Stimulated activated naive CD8-positive, alpha-beta T cell treated with anti-CD3 and anti-CD28 coated beads, Interleukin-15, amount 100 ng/mL, for 72 hours (primary cell): ENCODE measurements at regions not wholly inside any gene's neighbourhood (a gene's known extent, or its start where the extent isn't known, plus 50 kb on each side); places are given as distances from the start of the nearest gene placed in this dataset.
"Not testable (repeated sequence)": the region's sequence is repeated elsewhere in the genome, so short reads cannot be mapped to it uniquely, and the experiment has no call there.

Source experiments
- ATAC-seq: fragments of 150-1000 bp; cut with Tn5 transposase; 2 replicates; pipeline ENCODE4 v1.10.0; 2021; ENCODE audit warnings: mild to moderate bottlenecking, moderate library complexity
- DNase-seq, 2 donors: peaks; one replicate each; pipeline ENCODE4 v3.0.0; 2021 to 2022
- H3K27ac Mint-ChIP-seq, 2 donors: one replicate each; pipeline ENCODE4 v1.8.0; 2022; ENCODE audit warnings: mild to moderate bottlenecking in 2 of 2, mixed read lengths in 2 of 2, moderate library complexity in 2 of 2
- H3K27me3 Mint-ChIP-seq: one replicate; pipeline ENCODE4 v1.8.0; 2022; ENCODE audit warnings: mixed read lengths
- H3K4me1 Mint-ChIP-seq: one replicate; pipeline ENCODE4 v1.8.0; 2022; ENCODE audit warnings: mild to moderate bottlenecking, mixed read lengths
- H3K4me3 Mint-ChIP-seq, 2 donors: one replicate each; pipeline ENCODE4 v1.8.0; 2022; ENCODE audit warnings: mild to moderate bottlenecking in 2 of 2, mixed read lengths in 2 of 2, moderate library complexity in 1 of 2
- H3K9me3 Mint-ChIP-seq, 2 donors: one replicate each; pipeline ENCODE4 v1.8.0; 2022; ENCODE audit warnings: mixed read lengths in 2 of 2

- ATAC-seq (no peak), DNase-seq (no peak)
- Mint-ChIP-seq H3K27ac (no peak overlapping the region), H3K4me3 (no peak overlapping the region), H3K27me3 (no peaks in the 10 kb centered on the region), H3K4me1 (no peaks in the 10 kb centered on the region), H3K9me3 (no peaks in the 10 kb centered on the region)
Measured at GRCh38 chr18:1014951-1015624, 110.4 kb downstream of the ADCYAP1 start.

GRCh38 chr18:1015777-1016176, 111.1 kb downstream of the ADCYAP1 start:
- Mint-ChIP-seq H3K9me3 (no peaks in the 10 kb centered on the region), H3K4me1 (no peaks in the 10 kb centered on the region), H3K27me3 (no peaks in the 10 kb centered on the region), H3K27ac (no peak overlapping the region), H3K4me3 (no peak overlapping the region)
- DNase-seq (no peak), ATAC-seq (no peak)

GRCh38 chr18:1017227-1018058, 112.8 kb downstream of the ADCYAP1 start:
- Mint-ChIP-seq H3K9me3 (no peaks in the 10 kb centered on the region), H3K27ac (no peak overlapping the region), H3K4me1 (no peaks in the 10 kb centered on the region), H3K27me3 (no peaks in the 10 kb centered on the region), H3K4me3 (no peak overlapping the region)
- ATAC-seq (no peak), DNase-seq (no peak)

- ATAC-seq (no peak), DNase-seq (no peak)
Measured at GRCh38 chr18:1018181-1018681, 113.6 kb downstream of the ADCYAP1 start.

GRCh38 chr18:1019191-1019590, 114.5 kb downstream of the ADCYAP1 start:
- H3K4me1 Mint-ChIP-seq = no peaks in the 10 kb centered on the region

More at GRCh38 chr18:1018181-1018681, 113.6 kb downstream of the ADCYAP1 start:
- Mint-ChIP-seq H3K4me3 (no peak overlapping the region), H3K4me1 (no peaks in the 10 kb centered on the region), H3K27me3 (no peaks in the 10 kb centered on the region), H3K27ac (no peak overlapping the region), H3K9me3 (no peaks in the 10 kb centered on the region)

GRCh38 chr18:1020731-1021344, 116.2 kb downstream of the ADCYAP1 start:
- Mint-ChIP-seq H3K27ac (no peak overlapping the region), H3K4me1 (no peaks in the 10 kb centered on the region), H3K9me3 (no peaks in the 10 kb centered on the region), H3K4me3 (no peak overlapping the region), H3K27me3 (no peaks in the 10 kb centered on the region)
- DNase-seq (no peak), ATAC-seq (no peak)

More at GRCh38 chr18:1019191-1019590, 114.5 kb downstream of the ADCYAP1 start:
- no peak for ATAC-seq
- H3K27me3 Mint-ChIP-seq = no peaks in the 10 kb centered on the region
- no peak overlapping the region for H3K27ac Mint-ChIP-seq
- H3K9me3 Mint-ChIP-seq = no peaks in the 10 kb centered on the region
- no peak for DNase-seq
- no peak overlapping the region for H3K4me3 Mint-ChIP-seq

- Mint-ChIP-seq H3K4me3 (no peak overlapping the region), H3K9me3 (peaks cover 13 to 17% of the 10 kb centered on the region in 2 donors), H3K27ac (no peak overlapping the region), H3K27me3 (no peaks in the 10 kb centered on the region), H3K4me1 (no peaks in the 10 kb centered on the region)
- DNase-seq = no peak
- no peak for ATAC-seq
Measured at GRCh38 chr18:1026930-1027329, 122.3 kb downstream of the ADCYAP1 start.

- ATAC-seq, H3K4me1 Mint-ChIP-seq, DNase-seq, H3K27me3 Mint-ChIP-seq, H3K27ac Mint-ChIP-seq, H3K4me3 Mint-ChIP-seq: not testable (repeated sequence)
- H3K9me3 Mint-ChIP-seq = peaks cover 17 to 22% of the 10 kb centered on the region in 2 donors
Measured at GRCh38 chr18:1033092-1033491, 128.4 kb downstream of the ADCYAP1 start.

- Mint-ChIP-seq H3K9me3 (peaks cover 15 to 22% of the 10 kb centered on the region in 2 donors), H3K4me1 (no peaks in the 10 kb centered on the region), H3K4me3 (no peak overlapping the region), H3K27me3 (peaks cover 11% of the 10 kb centered on the region), H3K27ac (no peak overlapping the region)
- ATAC-seq (no peak), DNase-seq (no peak)
Measured at GRCh38 chr18:1034971-1035370, 130.3 kb downstream of the ADCYAP1 start.

GRCh38 chr18:1036926-1037325, 132.3 kb downstream of the ADCYAP1 start:
- Mint-ChIP-seq H3K4me1 (no peaks in the 10 kb centered on the region), H3K27ac (no peak overlapping the region), H3K4me3 (no peak overlapping the region), H3K9me3 (peaks cover 10% of the 10 kb centered on the region in 2 donors), H3K27me3 (peaks cover 12% of the 10 kb centered on the region)
- no peak for DNase-seq
- no peak for ATAC-seq

- Mint-ChIP-seq H3K27ac (no peak overlapping the region), H3K9me3 (peaks cover 10 to 14% of the 10 kb centered on the region in 2 donors), H3K4me3 (no peak overlapping the region), H3K27me3 (peaks cover 12% of the 10 kb centered on the region), H3K4me1 (no peaks in the 10 kb centered on the region)
- no peak for ATAC-seq
- no peak for DNase-seq
Measured at GRCh38 chr18:1037776-1038175, 133.1 kb downstream of the ADCYAP1 start.

- H3K27ac Mint-ChIP-seq = no peak overlapping the region
- DNase-seq = no peak
Measured at GRCh38 chr18:1039421-1039820, 134.8 kb downstream of the ADCYAP1 start.

GRCh38 chr18:1043039-1043438, 138.4 kb downstream of the ADCYAP1 start:
- not testable (repeated sequence) for H3K27ac Mint-ChIP-seq

More at GRCh38 chr18:1039421-1039820, 134.8 kb downstream of the ADCYAP1 start:
- no peaks in the 10 kb centered on the region for H3K4me1 Mint-ChIP-seq
- no peak for ATAC-seq
- H3K4me3 Mint-ChIP-seq = no peak overlapping the region
- peaks cover 5 to 27% of the 10 kb centered on the region in 2 donors for H3K9me3 Mint-ChIP-seq
- H3K27me3 Mint-ChIP-seq = peaks cover 12% of the 10 kb centered on the region

GRCh38 chr18:1045658-1046057, 141.0 kb downstream of the ADCYAP1 start:
- no peak for DNase-seq
- Mint-ChIP-seq H3K4me3 (no peak overlapping the region), H3K9me3 (peaks cover 13 to 17% of the 10 kb centered on the region in 2 donors), H3K27me3 (no peaks in the 10 kb centered on the region), H3K27ac (no peak overlapping the region), H3K4me1 (no peaks in the 10 kb centered on the region)
- ATAC-seq = no peak

More at GRCh38 chr18:1043039-1043438, 138.4 kb downstream of the ADCYAP1 start:
- not testable (repeated sequence) for H3K4me3 Mint-ChIP-seq, DNase-seq, ATAC-seq, H3K4me1 Mint-ChIP-seq
- H3K27me3 Mint-ChIP-seq = peaks cover 12% of the 10 kb centered on the region
- peaks cover 5 to 27% of the 10 kb centered on the region in 2 donors for H3K9me3 Mint-ChIP-seq

GRCh38 chr18:1047406-1047805, 142.7 kb downstream of the ADCYAP1 start:
- H3K27ac Mint-ChIP-seq = no peak overlapping the region
- peaks cover 9 to 13% of the 10 kb centered on the region in 2 donors for H3K9me3 Mint-ChIP-seq

More at GRCh38 chr18:1047406-1047805, 142.7 kb downstream of the ADCYAP1 start:
- no peaks in the 10 kb centered on the region for H3K4me1 Mint-ChIP-seq
- DNase-seq (no peak), ATAC-seq (no peak)
- H3K4me3 Mint-ChIP-seq = no peak overlapping the region
- no peaks in the 10 kb centered on the region for H3K27me3 Mint-ChIP-seq
